Trophoblast cell (in vitro differentiated cells and primary cell): ENCODE measurements at regions not wholly inside any gene's neighbourhood (a gene's known extent, or its start where the extent isn't known, plus 50 kb on each side); places are given as distances from the start of the nearest gene placed in this dataset.

Experiments
- DNase-seq, 2 donors: peaks; one replicate each; pipeline ENCODE4 v3.0.0-alpha.2; 2016
- H2AFZ ChIP-seq: 2 replicates; pipeline ENCODE4 v1.6.1; 2013; ENCODE audit warnings: low read length, moderate library complexity, mild to moderate bottlenecking; ENCODE audit not compliant: insufficient read depth, poor library complexity
- H2AK5ac ChIP-seq: 2 replicates; pipeline ENCODE4 v1.6.1; 2013; ENCODE audit warnings: mild to moderate bottlenecking, low read length
- H2BK120ac ChIP-seq: 2 replicates; pipeline ENCODE4 v1.6.1; 2013; ENCODE audit warnings: low read length, mild to moderate bottlenecking, moderate library complexity; ENCODE audit not compliant: insufficient read depth, poor library complexity
- H2BK12ac ChIP-seq: 2 replicates; pipeline ENCODE4 v1.6.1; 2013; ENCODE audit warnings: mild to moderate bottlenecking, low read length, moderate library complexity
- H2BK5ac ChIP-seq: 2 replicates; pipeline ENCODE4 v1.6.1; 2013; ENCODE audit warnings: low read length, low read depth, moderate library complexity, mild to moderate bottlenecking; ENCODE audit not compliant: poor library complexity
- H3K14ac ChIP-seq: 2 replicates; pipeline ENCODE4 v1.6.1; 2013; ENCODE audit warnings: mild to moderate bottlenecking, low read length
- H3K18ac ChIP-seq: 2 replicates; pipeline ENCODE4 v1.6.1; 2013; ENCODE audit warnings: mild to moderate bottlenecking, low read length
- H3K23ac ChIP-seq: 2 replicates; pipeline ENCODE4 v1.6.1; 2013; ENCODE audit warnings: low read length
- H3K27ac ChIP-seq: 2 replicates; pipeline ENCODE4 v1.5.1; 2013; ENCODE audit warnings: low read depth, mild to moderate bottlenecking, inconsistent platforms, low read length, moderate library complexity
- H3K27me3 ChIP-seq: 2 replicates; pipeline ENCODE4 v1.6.1; 2013; ENCODE audit warnings: inconsistent platforms, mild to moderate bottlenecking, low read length, moderate library complexity; ENCODE audit not compliant: insufficient read depth
- H3K36me3 ChIP-seq, 2 experiments: 1 replicate in 1 of 2; 2 replicates in 1 of 2; pipeline ENCODE4 v1.6.1; 2013; ENCODE audit warnings: low read length in 2 of 2, mild to moderate bottlenecking in 2 of 2, moderate library complexity in 1 of 2; ENCODE audit not compliant: insufficient read depth in 2 of 2, control insufficient read depth in 1 of 2
- H3K4ac ChIP-seq: 2 replicates; pipeline ENCODE4 v1.6.1; 2013; ENCODE audit warnings: low read depth, mild to moderate bottlenecking, low read length, moderate library complexity
- H3K4me1 ChIP-seq, 2 experiments: 1 replicate in 1 of 2; 2 replicates in 1 of 2; pipeline ENCODE4 v1.6.1; 2013; ENCODE audit warnings: low read length in 2 of 2, mild to moderate bottlenecking in 2 of 2, moderate library complexity in 1 of 2; ENCODE audit not compliant: insufficient read depth in 2 of 2, control insufficient read depth in 1 of 2
- H3K4me2 ChIP-seq: 2 replicates; pipeline ENCODE4 v1.6.1; 2013; ENCODE audit warnings: inconsistent platforms, mild to moderate bottlenecking, low read length, moderate library complexity
- H3K4me3 ChIP-seq: 2 replicates; pipeline ENCODE4 v1.5.1; 2013; ENCODE audit warnings: mild to moderate bottlenecking, low read depth, low read length, inconsistent platforms
- H3K79me1 ChIP-seq: one replicate; pipeline ENCODE4 v1.6.1; 2013; ENCODE audit warnings: low read length
- H3K79me2 ChIP-seq: 2 replicates; pipeline ENCODE4 v1.6.1; 2013; ENCODE audit warnings: low read length, mild to moderate bottlenecking; ENCODE audit not compliant: control insufficient read depth, insufficient read depth, poor library complexity
- H3K9ac ChIP-seq: 2 replicates; pipeline ENCODE4 v1.6.1; 2013; ENCODE audit warnings: mild to moderate bottlenecking, low read length
- H3K9me3 ChIP-seq: 2 replicates; pipeline ENCODE4 v1.6.1; 2013; ENCODE audit warnings: low read depth, mild to moderate bottlenecking, control low read depth, inconsistent platforms, low read length; ENCODE audit not compliant: insufficient read depth
- H4K12ac ChIP-seq: 2 replicates; pipeline ENCODE4 v1.6.1; 2013; ENCODE audit warnings: low read depth, mild to moderate bottlenecking, low read length, moderate library complexity
- H4K8ac ChIP-seq: 2 replicates; pipeline ENCODE4 v1.6.1; 2013; ENCODE audit warnings: low read depth, mild to moderate bottlenecking, low read length, moderate library complexity
- H4K91ac ChIP-seq: one replicate; pipeline ENCODE4 v1.6.1; 2013; ENCODE audit warnings: low read depth, mild to moderate bottlenecking, low read length, moderate library complexity
- WGBS: extraction: QIAGEN DNeasy Blood & Tissue Kit; methylation state at CpG from one replicate; pipeline ENCODE4 v1.1.7; 2013; ENCODE audit warnings: missing lambda C conversion rate; ENCODE audit not compliant: insufficient read length, insufficient coverage; ENCODE audit errors: extremely low coverage; 5-methylcytosine and 5-hydroxymethylcytosine counted together

DNA sequence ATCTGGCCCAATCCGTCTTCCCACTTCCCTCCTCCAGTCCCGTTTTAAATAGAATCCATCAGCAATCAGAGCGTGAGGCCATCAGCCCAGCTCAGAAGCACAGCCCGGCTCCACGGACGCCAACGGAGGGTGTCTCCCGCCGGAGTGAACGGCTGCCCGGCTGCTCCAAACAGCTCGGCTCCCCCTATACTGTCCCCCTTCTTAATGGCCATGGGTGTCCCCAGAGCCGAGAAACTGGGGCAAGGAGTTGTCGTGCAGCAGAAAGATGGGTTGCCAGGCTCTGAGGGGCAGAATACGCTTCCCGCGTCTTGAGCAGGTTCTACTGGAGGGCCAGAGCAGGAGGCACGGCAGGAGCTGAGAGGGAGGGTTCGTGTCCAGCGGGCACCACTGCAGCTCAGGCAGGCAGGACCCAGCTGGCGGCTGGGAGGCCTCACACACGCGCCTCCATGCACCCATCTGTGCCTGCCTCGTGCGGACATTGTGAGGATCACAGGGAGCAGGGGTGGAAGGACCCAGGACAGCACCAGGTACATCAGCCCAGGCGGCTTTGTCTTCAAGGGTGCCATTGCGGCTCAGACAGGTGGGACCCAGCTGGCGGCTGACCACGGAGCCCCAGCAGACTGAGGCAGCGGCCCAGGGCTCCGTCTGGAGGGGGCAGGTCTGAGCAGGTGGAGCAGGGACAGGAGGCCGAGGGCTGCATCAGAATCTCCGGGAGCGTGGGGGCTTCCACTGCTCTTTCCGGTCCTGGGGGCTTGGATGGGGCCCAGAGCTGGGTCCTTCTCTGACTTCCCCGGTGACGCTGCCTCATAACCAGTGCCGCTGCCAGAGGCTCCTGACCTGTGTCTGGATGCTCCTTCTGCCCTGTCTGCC is 882.7 kb downstream of the BRD1 start:
- Histone ChIP-seq H3K4ac (no peak overlapping the region), H3K4me3 (peak overlapping the region; percentile 15), H4K91ac (no peak overlapping the region), H2AFZ (no peak overlapping the region), H2AK5ac (no peak overlapping the region), H3K4me1 (no peaks in the 10 kb centered on the region), H3K18ac (no peak overlapping the region), H4K8ac (no peak overlapping the region), H2BK120ac (no peak overlapping the region), H3K79me2 (no peaks in the 10 kb centered on the region), H3K23ac (no peak overlapping the region), H3K27me3 (no peaks in the 10 kb centered on the region), H3K27ac (no peak overlapping the region), H2BK5ac (no peak overlapping the region), H3K4me2 (no peak overlapping the region), H3K9me3 (peaks cover 7% of the 10 kb centered on the region), H3K36me3 (no peaks in the 10 kb centered on the region), H3K79me1 (no peaks in the 10 kb centered on the region), H4K12ac (no peak overlapping the region), H2BK12ac (no peak overlapping the region), H3K14ac (no peak overlapping the region), H3K9ac (no peak overlapping the region)
- WGBS: no CpG with 5 or more reads among the region's 38 CpGs
- no peak for DNase-seq

- Histone ChIP-seq H3K4me3 (no peak overlapping the region), H2AK5ac (no peak overlapping the region), H3K27ac (no peak overlapping the region), H4K8ac (no peak overlapping the region), H3K18ac (no peak overlapping the region), H3K79me2 (no peaks in the 10 kb centered on the region), H2AFZ (no peak overlapping the region), H4K12ac (no peak overlapping the region), H2BK12ac (no peak overlapping the region), H3K4ac (no peak overlapping the region), H2BK5ac (no peak overlapping the region), H3K9me3 (peaks cover 6% of the 10 kb centered on the region), H3K9ac (no peak overlapping the region), H3K27me3 (no peaks in the 10 kb centered on the region), H2BK120ac (no peak overlapping the region), H3K4me1 (no peaks in the 10 kb centered on the region), H4K91ac (no peak overlapping the region), H3K14ac (no peak overlapping the region), H3K36me3 (no peaks in the 10 kb centered on the region), H3K79me1 (no peaks in the 10 kb centered on the region), H3K4me2 (no peak overlapping the region), H3K23ac (no peak overlapping the region)
- WGBS: no CpG with 5 or more reads among the region's 5 CpGs
- DNase-seq: no peak
Measured at GRCh38 chr22:48944433-48944750, 883.3 kb downstream of the BRD1 start.

GRCh38 chr22:48943567-48944432 is 883.9 kb downstream of the BRD1 start:
- H4K91ac ChIP-seq: no peak overlapping the region
- H2BK12ac ChIP-seq: no peak overlapping the region
- H3K9me3 ChIP-seq: peaks cover 6% of the 10 kb centered on the region
- no peak for DNase-seq
- H3K36me3 ChIP-seq: no peaks in the 10 kb centered on the region
- no peak overlapping the region for H4K8ac ChIP-seq
- no peak overlapping the region for H4K12ac ChIP-seq
- H3K27me3 ChIP-seq: no peaks in the 10 kb centered on the region
- H3K18ac ChIP-seq: no peak overlapping the region
- no peak overlapping the region for H3K4ac ChIP-seq
- H3K79me2 ChIP-seq: no peaks in the 10 kb centered on the region
- H3K27ac ChIP-seq: no peak overlapping the region
- H3K14ac ChIP-seq: no peak overlapping the region
- no peaks in the 10 kb centered on the region for H3K79me1 ChIP-seq
- WGBS: no CpG with 5 or more reads among the region's 24 CpGs
- H3K4me2 ChIP-seq: no peak overlapping the region
- no peak overlapping the region for H3K23ac ChIP-seq
- H3K4me1 ChIP-seq: no peaks in the 10 kb centered on the region
- no peak overlapping the region for H3K9ac ChIP-seq
- no peak overlapping the region for H2BK5ac ChIP-seq
- no peak overlapping the region for H2AFZ ChIP-seq
- no peak overlapping the region for H3K4me3 ChIP-seq
- no peak overlapping the region for H2BK120ac ChIP-seq
- H2AK5ac ChIP-seq: no peak overlapping the region

GRCh38 chr22:48942698-48943566 is 884.7 kb downstream of the BRD1 start:
- Histone ChIP-seq H2BK120ac (no peak overlapping the region), H3K4me2 (no peak overlapping the region), H3K79me2 (no peaks in the 10 kb centered on the region), H4K8ac (no peak overlapping the region), H3K4me3 (peak overlapping the region; percentile 23), H2BK5ac (no peak overlapping the region), H3K9ac (no peak overlapping the region), H3K14ac (no peak overlapping the region), H2AFZ (no peak overlapping the region), H3K4me1 (no peaks in the 10 kb centered on the region), H2AK5ac (no peak overlapping the region), H2BK12ac (no peak overlapping the region), H4K12ac (no peak overlapping the region), H4K91ac (no peak overlapping the region), H3K9me3 (peaks cover 6% of the 10 kb centered on the region), H3K27ac (no peak overlapping the region), H3K18ac (no peak overlapping the region), H3K27me3 (no peaks in the 10 kb centered on the region), H3K4ac (no peak overlapping the region), H3K36me3 (no peaks in the 10 kb centered on the region), H3K79me1 (no peaks in the 10 kb centered on the region), H3K23ac (no peak overlapping the region)
- WGBS: no CpG with 5 or more reads among the region's 21 CpGs
- no peak for DNase-seq
